ENCODE measurements at regions not wholly inside any gene's neighbourhood (a gene's known extent, or its start where the extent isn't known, plus 50 kb on each side); places are given as distances from the start of the nearest gene placed in this dataset.

DNA sequence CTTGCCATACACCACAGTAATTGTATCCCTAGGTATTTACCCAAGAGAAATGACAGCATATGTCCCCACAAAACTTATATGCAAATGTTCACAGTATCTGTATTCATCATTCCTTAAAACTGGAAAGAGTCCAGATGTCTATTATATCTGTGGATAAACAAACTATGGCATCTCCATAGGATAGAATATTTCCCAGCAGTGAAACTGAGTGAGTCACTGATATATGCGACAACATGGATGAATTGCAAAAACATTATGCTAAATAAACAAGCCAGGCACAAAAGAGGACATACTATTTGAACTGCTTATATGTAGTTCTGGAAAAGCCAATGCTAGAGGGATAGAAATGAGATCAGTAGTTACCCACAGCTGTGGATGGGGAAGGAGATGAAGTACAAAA lies 359.4 kb upstream of the DSEL start:
- TF ChIP-seq, protein P1, sequence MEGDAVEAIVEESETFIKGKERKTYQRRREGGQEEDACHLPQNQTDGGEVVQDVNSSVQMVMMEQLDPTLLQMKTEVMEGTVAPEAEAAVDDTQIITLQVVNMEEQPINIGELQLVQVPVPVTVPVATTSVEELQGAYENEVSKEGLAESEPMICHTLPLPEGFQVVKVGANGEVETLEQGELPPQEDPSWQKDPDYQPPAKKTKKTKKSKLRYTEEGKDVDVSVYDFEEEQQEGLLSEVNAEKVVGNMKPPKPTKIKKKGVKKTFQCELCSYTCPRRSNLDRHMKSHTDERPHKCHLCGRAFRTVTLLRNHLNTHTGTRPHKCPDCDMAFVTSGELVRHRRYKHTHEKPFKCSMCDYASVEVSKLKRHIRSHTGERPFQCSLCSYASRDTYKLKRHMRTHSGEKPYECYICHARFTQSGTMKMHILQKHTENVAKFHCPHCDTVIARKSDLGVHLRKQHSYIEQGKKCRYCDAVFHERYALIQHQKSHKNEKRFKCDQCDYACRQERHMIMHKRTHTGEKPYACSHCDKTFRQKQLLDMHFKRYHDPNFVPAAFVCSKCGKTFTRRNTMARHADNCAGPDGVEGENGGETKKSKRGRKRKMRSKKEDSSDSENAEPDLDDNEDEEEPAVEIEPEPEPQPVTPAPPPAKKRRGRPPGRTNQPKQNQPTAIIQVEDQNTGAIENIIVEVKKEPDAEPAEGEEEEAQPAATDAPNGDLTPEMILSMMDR (IDR thresholded peaks at IDR 0.05; ENCODE audit: low read length) = no peak
- TF ChIP-seq EZH2 (IDR thresholded peaks at IDR 0.05; ENCODE audit: borderline replicate concordance, low read length) = no peak

Measured in OCI-LY1 (cell line).